K562 (cell line): ENCODE measurements at regions not wholly inside any gene's neighbourhood (a gene's known extent, or its start where the extent isn't known, plus 50 kb on each side); places are given as distances from the start of the nearest gene placed in this dataset.

ENCODE experiments used
- CEBPG ChIP-seq, 3 experiments: fragments of 200-800 bp in 1 of 3; sonication (Bioruptor generic) in 1 of 3; sonication (generic) in 1 of 3; formaldehyde crosslinking in 1 of 3; IDR thresholded peaks in 2 of 3; conservative IDR thresholded peaks in 1 of 3; 2 replicates each; pipeline versions ENCODE4 v1.6.1 to v1.8.0; 2016 to 2022; ENCODE audit warnings: missing compliant biosample characterization in 2 of 3, missing genetic modification characterization in 2 of 3, mild to moderate bottlenecking in 1 of 3, missing genetic modification reagents in 1 of 3
- IRF2 ChIP-seq: sonication (generic); formaldehyde crosslinking; IDR thresholded peaks from 2 replicates; pipeline ENCODE4 v1.8.1; 2022; ENCODE audit warnings: mild to moderate bottlenecking, missing genetic modification reagents
- KAT8 ChIP-seq: fragments of 450-650 bp; IDR thresholded peaks from 2 replicates; pipeline ENCODE4 v1.6.1; 2016; ENCODE audit warnings: low read depth, mild to moderate bottlenecking
- MEIS2 ChIP-seq: fragments of 450-650 bp; IDR thresholded peaks from 2 replicates; pipeline ENCODE4 v1.6.1; 2014; ENCODE audit warnings: mild to moderate bottlenecking; ENCODE audit not compliant: partially characterized antibody
- NEUROD1 ChIP-seq: fragments of 150-350 bp; IDR thresholded peaks from 2 replicates; pipeline ENCODE4 v1.6.1; 2014; ENCODE audit warnings: borderline replicate concordance, low read length, low read depth; ENCODE audit not compliant: partially characterized antibody
- RFX5 ChIP-seq: IDR thresholded peaks from 2 replicates; pipeline ENCODE4 v1.6.1; 2011; ENCODE audit warnings: low read depth, mild to moderate bottlenecking, improper control_type of control experiment, low read length
- SETDB1 ChIP-seq: IDR thresholded peaks from one replicate; pipeline ENCODE4 v1.6.1; 2012; ENCODE audit warnings: low read length, control low read depth, inconsistent platforms
- TEAD4 ChIP-seq, 2 experiments: sonication (generic) in 1 of 2; formaldehyde crosslinking in 1 of 2; IDR thresholded peaks; 2 replicates each; pipeline versions ENCODE4 v1.6.1 to v1.8.0; 2012 to 2022; ENCODE audit warnings: borderline replicate concordance in 1 of 2, inconsistent platforms in 1 of 2, low read length in 1 of 2, mild to moderate bottlenecking in 1 of 2, missing genetic modification reagents in 1 of 2
- ZKSCAN1 ChIP-seq: fragments of 150-350 bp; IDR thresholded peaks from 2 replicates; pipeline ENCODE4 v1.6.1; 2016; ENCODE audit warnings: low read depth, low read length
- TF ChIP-seq, protein P1 (sequence below): sonication (generic); formaldehyde crosslinking; IDR thresholded peaks from 2 replicates; pipeline ENCODE4 v1.8.0; 2022; ENCODE audit warnings: mild to moderate bottlenecking, missing genetic modification reagents
- TF ChIP-seq, protein P2 (sequence below): fragments of 250-450 bp; sonication (Bioruptor Pico); IDR thresholded peaks from 2 replicates; pipeline ENCODE4 v1.5.0; 2021; ENCODE audit warnings: mild to moderate bottlenecking, moderate library complexity
- TF ChIP-seq, protein P3 (sequence below): fragments of 250-450 bp; sonication (Bioruptor Pico); IDR thresholded peaks from 2 replicates; pipeline ENCODE4 v1.4.0; 2020

DNA sequence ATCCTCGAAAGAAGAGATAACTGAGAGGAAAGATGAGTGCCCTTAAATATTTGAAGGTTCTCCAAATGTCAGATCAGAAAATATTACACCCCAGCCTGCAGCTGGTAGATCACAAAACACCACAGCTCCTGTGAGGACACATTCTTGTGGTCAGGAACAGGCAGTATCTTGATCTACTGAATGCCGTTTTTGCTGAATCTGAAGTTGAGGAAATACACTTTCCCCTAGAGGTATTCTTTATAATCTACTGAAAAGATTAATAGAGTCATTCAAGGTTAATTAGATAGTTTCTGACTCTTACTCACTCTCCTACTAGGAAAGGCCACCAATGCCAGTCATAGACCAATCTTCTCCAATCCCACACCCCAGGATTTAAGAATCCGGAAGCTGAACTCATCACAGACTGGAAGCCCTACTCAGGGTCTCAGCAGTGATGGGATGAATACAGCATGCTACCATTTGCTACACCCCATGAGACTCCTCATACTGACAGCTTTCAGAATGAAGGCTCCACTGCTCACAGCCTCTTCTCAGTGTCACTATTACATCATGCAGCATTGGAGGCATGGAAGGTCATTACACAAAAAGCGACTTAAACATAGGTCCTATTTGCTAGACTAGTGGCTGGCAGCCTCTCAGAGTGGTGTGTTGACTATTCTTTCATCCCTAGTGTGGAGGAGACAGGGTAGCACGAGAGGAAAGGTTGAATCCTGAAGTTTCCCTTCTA, 143.9 kb upstream of the SLC1A3 start (continued):
- TF ChIP-seq NEUROD1 (no peak), ZKSCAN1 (no peak), MEIS2 (peak; percentile 49), TEAD4 (IDR thresholded peaks at IDR 0.05; ENCODE audit: low read length) (peak; percentile 60; the same call in 1 of the 2 replicates), TEAD4 (CRISPR knock-in tag; IDR thresholded peaks at IDR 0.05; ENCODE audit: borderline replicate concordance) (no peak), CEBPG (CRISPR knock-in tag; IDR thresholded peaks at IDR 0.05) (no peak), CEBPG (tag; conservative IDR thresholded peaks at IDR 0.05 in 1 of 2, IDR thresholded peaks at IDR 0.05 in 1 of 2) (peak; percentile 32 to 75; a peak in 3 of 4 replicates), SETDB1 (no peak), IRF2 (CRISPR knock-in tag) (no peak), KAT8 (no peak), RFX5 (no peak)
- TF ChIP-seq, protein P1, sequence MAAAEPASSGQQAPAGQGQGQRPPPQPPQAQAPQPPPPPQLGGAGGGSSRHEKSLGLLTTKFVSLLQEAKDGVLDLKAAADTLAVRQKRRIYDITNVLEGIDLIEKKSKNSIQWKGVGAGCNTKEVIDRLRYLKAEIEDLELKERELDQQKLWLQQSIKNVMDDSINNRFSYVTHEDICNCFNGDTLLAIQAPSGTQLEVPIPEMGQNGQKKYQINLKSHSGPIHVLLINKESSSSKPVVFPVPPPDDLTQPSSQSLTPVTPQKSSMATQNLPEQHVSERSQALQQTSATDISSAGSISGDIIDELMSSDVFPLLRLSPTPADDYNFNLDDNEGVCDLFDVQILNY (CRISPR knock-in tag), result no peak
- TF ChIP-seq, protein P2, sequence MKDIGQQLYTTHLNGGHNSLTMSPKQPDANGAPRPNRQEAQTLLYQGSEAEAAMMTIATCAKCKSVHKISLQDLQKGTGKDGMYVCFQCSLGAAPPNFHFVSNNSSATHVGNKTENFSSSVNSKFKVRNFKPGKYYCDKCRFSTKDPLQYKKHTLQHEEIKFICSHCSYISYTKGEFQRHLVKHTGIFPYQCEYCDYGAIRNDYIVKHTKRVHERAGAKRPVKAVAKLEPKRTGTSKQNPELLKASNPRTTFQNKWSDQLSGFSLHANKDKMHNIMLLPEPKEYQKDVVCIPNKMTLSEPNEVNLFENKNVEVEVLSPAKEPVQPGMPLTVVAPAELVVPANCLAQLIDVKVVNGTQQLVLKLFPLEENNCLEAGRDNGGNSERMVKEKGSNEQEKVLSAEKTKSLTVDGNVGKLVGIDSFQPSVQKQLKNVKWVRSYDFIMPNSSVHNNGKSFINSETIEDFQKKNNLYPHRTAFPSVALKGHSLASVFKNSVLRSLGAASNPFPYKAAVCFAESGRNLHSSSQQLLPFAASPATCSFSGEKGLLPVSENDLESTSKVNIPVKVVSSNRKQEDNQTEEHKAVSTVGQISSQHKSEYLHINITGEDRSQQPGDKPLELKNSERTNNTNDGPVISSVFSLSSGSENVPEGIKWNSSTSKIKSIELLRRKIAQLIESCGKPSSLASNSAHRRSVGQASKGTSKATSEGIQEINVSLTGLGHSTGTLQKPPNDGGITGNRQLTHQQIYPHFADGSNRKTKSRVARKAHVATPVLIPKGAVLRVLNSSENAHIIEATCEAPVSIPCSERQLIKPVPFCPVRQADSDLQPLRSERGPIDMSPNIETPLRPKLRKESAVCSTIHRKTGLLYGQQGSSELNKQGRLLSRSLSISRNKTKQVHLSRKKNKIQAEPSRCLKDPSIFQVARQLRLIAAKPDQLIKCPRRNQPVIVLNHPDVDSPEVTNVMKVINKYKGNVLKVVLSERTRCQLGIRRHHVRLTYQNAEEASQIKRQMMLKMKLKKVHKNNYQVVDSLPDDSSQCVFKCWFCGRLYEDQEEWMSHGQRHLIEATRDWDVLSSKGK (CRISPR knock-in tag), result no peak
- TF ChIP-seq, protein P3, sequence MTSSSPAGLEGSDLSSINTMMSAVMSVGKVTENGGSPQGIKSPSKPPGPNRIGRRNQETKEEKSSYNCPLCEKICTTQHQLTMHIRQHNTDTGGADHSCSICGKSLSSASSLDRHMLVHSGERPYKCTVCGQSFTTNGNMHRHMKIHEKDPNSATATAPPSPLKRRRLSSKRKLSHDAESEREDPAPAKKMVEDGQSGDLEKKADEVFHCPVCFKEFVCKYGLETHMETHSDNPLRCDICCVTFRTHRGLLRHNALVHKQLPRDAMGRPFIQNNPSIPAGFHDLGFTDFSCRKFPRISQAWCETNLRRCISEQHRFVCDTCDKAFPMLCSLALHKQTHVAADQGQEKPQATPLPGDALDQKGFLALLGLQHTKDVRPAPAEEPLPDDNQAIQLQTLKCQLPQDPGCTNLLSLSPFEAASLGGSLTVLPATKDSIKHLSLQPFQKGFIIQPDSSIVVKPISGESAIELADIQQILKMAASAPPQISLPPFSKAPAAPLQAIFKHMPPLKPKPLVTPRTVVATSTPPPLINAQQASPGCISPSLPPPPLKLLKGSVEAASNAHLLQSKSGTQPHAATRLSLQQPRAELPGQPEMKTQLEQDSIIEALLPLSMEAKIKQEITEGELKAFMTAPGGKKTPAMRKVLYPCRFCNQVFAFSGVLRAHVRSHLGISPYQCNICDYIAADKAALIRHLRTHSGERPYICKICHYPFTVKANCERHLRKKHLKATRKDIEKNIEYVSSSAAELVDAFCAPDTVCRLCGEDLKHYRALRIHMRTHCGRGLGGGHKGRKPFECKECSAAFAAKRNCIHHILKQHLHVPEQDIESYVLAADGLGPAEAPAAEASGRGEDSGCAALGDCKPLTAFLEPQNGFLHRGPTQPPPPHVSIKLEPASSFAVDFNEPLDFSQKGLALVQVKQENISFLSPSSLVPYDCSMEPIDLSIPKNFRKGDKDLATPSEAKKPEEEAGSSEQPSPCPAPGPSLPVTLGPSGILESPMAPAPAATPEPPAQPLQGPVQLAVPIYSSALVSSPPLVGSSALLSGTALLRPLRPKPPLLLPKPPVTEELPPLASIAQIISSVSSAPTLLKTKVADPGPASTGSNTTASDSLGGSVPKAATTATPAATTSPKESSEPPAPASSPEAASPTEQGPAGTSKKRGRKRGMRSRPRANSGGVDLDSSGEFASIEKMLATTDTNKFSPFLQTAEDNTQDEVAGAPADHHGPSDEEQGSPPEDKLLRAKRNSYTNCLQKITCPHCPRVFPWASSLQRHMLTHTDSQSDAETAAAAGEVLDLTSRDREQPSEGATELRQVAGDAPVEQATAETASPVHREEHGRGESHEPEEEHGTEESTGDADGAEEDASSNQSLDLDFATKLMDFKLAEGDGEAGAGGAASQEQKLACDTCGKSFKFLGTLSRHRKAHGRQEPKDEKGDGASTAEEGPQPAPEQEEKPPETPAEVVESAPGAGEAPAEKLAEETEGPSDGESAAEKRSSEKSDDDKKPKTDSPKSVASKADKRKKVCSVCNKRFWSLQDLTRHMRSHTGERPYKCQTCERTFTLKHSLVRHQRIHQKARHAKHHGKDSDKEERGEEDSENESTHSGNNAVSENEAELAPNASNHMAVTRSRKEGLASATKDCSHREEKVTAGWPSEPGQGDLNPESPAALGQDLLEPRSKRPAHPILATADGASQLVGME (CRISPR knock-in tag), result no peak
